CD4-positive, alpha-beta T cell treated with Interleukin-1 beta for 1 hour (primary cell): ENCODE measurements at regions not wholly inside any gene's neighbourhood (a gene's known extent, or its start where the extent isn't known, plus 50 kb on each side); places are given as distances from the start of the nearest gene placed in this dataset.

Experiments
- DNase-seq, 2 donors: peaks; one replicate each; pipeline ENCODE4 v3.0.0-alpha.2; 2020 to 2022

DNA sequence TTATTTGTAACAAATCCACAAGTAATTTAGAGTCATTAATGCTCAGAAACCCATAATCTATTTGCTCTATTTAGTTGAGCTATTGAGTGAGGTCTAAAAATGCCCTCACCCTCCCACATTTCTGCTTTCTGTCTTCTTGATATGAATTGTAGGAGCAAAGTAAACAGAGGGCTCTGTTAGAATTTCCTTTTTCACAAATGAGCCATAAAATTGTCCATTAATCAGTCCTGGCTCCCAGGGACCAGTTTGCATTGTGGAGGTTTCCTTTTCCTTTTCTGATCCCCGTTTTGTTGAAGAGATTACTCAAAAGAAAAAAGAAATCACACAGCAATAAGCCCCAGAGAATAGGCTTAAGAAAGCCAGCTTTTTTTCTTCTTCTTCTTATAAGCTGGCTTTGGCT lies 476.7 kb downstream of the EPHA4 start:
- DNase-seq, result no peak

DNA sequence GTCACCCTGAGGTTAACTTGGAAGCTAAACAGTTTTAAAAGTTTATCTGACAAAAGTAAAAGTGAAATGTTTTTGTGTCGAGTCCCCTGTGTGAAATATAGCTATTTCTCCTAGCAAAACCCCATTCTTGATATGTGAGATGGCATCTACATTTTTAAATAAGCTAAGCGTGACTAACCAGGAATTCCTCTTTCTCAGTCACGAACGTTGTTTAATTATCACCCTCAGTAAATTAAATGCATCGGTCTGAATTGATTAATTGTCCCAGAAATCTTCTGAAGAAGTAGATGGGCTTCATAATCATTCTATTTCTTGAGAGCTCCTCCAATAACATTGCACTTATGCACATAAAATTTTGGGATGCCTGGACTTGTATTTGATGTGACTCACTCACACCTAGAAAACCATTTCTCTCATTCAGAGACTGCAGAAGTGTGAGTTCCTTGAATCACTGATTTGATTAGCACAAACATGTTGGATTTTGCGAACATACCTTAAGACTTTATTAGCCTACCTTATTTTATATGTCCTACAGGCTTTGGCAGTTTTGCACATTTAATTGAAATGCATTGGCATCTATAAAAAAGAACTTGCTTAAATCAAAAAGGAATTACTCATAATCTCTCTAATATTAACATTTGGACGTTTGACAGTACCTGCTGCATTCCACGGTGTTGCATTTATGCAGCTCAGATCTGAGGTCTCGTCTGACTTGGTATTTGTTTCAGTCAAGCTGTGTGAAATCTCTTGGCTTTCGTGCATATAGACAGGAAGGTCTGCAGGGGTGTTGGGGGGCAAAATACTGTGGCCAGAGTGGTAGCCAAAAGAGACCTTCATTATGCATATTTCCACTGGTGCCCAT lies 475.2 kb downstream of the EPHA4 start:
- no peak for DNase-seq

DNA sequence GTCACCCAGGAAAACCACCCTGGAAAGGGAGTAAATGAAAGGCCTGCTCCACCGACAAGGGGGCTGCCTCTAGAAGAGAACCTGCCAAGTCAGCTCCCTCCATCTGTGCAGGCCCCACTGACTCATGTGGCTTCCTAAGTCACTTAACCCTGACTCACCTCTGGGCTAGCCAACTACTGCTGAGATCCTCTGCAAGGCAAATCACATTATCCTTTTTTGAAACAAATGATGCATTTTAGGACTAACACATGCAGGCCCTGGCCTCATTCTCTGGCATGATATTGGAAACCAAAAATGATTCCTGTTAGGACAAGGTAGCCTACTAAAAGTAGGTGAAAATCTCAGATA lies 474.6 kb downstream of the EPHA4 start:
- no peak for DNase-seq

DNA sequence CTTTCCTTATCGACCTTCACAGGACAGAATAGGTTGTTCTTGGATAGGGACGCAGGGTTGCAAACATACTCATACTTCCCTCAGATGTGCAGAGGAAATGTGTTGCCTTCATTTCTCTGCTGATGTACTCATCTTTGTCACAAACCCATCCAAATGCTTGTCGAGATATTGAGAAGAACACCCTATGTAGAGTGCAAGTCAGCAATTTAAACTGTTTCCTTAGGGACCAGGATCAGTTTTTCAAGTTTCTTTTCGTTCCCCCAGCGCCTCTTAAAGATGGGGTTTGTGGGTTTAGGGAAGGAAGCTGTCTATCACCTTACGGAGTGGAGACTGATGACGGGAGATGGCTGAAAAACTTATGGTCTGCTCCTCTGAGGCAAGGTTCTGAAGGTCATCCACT lies 474.2 kb downstream of the EPHA4 start:
- DNase-seq, result no peak

DNA sequence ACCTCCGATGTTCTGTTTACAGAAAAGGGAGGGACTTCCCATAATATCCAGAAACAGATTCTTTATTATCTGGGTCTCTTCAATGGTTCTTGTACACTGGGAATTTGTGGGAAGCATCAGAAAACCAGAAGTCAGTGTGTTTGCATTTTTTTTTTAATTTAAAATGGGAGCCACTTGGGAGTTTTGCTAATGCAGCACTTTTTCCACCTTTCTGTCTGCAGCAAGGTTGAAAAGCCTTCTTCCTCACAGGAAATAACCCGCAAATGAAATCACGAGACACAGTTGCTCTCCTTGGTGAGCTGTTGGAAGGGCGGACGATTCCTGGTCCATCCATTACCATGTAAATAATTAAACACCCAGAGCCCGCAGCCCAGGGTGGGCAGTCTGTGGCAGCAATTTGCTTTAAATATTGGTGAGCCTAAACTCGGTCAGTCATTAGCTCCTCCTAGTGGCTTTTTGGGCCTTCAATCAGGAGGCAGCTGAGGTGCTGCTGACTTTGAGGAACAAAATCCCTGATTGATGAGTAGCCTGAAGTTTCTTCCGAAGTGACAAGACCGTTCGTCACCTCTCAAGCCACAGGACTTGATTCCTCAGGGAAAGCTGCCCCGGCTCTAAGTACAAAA lies 471.5 kb downstream of the EPHA4 start:
- no peak for DNase-seq

DNA sequence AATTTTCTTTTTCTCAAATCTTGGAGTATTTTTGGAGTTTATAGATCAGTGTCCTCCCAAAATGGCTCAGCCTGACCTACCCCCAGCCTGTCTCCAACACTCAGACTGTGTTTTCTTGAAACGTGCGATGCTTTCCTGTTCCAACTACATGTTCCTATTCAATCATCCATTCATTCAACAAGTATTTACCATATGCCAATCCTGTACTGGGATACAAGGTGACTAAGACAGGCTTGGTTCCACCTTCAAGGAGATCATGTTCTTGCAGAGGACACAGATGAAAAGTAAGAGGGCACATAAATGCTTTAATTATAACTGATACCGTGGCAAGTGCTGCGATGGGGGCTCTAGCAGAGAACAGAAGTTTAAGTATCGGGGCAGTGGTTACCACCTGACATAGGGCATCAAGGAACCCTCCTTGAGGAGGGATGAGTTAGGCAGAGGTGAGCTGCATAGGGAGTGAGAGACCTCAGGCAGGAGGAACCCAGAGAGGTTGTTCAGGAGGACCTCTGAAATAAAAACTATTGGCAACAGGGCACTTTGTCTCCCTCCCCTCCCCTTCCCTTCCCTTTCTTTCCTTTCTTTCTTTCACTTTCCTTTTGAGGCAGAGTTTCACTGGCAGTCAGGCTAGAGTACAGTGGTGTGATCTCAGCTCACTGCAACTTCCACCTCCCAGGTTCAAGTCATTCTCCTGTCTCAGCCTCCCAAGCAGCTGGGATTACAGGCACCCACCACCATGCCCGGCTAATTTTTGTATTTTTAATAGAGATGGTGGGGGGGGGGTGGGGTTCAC lies 469.0 kb downstream of the EPHA4 start:
- no peak for DNase-seq

DNA sequence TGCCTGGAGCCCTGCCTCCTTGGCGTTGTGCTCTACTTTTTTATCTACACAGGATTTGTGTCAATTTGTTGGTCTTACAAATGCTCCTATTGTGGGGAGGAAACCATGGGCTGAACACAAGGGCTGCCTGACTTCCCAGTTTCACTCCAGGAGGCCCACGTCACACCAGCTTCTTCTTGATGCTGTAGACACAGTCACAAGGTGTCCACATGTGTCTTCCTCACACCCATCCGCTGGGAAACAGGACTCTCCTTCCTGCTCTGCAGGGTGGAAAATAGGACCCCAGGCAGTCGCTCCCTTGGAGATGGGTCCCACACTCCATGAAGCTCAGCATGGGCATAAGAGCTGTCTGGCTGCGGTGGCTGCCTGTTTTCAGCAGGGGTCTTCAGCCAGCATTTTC lies 468.2 kb downstream of the EPHA4 start:
- no peak for DNase-seq

DNA sequence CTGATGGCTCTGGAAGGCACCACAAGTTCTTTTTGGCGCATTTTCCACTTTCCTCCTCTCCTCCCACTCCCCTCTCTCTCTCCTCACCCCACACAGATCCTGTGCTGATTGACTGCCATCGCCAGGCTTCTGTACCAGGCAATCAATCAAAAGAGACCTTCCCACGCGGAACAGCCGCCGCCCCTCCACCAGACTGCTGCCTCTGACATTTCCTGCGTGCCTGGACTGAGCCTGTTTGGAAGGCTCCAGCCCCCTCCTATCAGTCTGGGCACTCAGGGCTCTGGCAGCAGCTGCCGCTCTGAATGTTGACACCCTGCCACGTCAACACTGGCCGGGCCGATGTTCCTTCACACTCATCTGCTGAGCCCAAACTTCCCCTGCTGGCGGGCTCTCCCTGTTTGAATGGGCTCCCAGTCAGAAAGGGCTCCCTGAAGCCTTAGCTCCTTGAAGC lies 467.7 kb downstream of the EPHA4 start:
- DNase-seq, result no peak

DNA sequence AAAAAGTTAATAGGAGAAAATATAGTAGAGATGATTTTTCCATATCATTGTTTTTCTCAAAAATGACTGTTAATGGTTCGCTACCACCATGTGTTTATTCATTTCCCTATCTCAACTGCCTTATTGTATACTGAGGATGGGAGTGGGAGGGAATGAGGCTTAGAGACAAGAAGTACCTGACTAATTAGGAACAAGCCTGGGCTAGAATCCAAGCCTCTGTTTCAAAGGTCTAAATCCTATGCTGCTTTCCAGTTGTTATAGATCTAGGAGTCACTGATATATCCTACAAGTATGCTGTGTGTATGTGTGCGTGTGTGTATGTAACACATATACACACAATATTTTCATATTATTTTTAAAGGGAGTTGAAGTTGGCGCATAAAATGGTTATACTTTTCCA lies 465.9 kb downstream of the EPHA4 start:
- DNase-seq, result no peak

DNA sequence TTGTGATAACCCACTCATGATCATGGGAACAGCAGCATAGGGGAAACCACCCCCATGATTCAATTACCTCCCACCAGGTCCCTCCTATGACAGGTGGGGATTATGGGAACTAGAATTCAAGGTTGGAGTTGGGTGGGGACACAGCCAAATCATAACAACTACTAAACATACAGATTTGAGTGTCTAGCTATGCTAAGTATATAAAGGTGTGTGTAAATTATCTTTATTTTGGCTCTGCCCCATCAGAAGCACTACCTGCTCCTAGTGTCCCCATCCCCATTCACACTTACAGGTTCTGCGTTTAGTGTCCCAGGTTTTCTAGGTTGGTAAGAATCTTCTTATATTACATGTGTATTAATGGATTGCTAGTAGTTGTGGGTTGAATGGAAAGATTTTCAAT lies 464.7 kb downstream of the EPHA4 start:
- no peak for DNase-seq

DNA sequence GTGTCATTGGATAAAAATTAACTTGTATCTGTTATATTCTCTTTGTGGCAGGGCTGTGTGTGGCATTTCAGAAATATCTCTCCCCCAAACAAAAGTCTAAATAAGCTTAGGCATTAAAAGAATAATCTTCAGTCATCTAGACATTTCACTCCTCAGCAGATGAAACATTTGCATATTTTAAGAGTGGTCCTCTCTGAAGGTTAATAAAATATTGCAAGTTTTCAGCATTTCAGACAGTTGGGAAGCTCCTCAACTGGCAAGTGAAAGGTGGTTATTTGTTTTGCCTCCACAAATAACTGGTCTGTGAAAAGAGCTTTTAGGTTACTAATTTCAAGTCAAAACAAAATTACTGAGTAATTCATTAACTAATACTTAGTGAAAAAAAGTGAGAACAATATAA lies 462.6 kb downstream of the EPHA4 start:
- DNase-seq, result no peak

DNA sequence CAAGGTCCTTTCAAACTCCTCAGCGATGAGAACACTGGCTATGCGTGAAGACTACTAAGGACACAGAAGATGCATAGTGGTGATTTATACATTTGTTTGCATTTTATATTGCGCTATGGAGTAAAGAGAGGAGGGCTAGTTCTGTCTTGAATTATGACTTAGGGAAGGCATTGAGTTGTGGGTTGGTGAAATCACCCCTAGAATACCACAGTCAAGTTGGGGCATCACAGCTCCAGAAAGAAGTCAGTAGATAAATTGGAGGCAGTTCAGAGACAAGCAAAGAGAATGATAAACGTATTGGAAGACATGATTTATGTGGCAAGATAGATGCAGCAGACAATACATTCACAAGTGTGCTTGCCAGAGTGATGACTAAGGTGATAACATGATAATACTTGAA lies 460.4 kb downstream of the EPHA4 start:
- DNase-seq, result no peak

DNA sequence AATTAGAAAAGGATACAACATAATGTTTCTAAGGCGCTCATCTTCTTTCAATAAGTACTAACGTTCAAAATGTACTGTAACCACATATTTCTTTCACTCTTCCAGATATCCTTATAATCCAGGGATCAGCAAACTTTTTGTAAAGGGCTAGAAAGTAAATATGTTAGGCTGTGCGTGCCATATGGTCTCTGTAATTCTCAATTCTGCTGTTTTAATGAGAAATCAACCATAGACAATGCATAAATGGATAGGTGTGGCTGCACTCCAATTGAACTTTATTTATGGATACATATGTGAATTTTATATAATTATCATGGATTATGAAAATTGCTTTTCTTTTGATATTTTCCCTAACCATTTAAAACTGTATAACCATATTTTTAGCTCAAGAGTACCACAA lies 459.4 kb downstream of the EPHA4 start:
- no peak for DNase-seq

DNA sequence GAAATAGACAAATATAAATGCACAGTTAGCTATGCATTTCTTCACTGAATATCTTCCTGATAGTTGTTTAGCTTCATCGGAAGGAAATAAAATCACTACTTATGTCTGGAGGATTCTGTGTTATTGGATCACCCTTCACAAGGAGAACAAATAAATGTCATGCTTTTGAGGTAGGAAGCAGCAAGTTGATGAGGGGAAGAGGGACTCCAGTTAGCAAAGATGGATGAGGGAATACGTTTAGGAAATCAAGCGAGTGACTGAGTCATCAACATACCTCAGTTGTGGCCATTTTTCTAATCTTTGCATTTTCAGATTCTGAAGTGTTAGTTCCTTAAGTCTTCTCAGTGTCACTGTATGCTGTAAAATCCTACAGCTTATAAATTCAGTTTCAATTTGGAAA lies 456.2 kb downstream of the EPHA4 start:
- no peak for DNase-seq

DNA sequence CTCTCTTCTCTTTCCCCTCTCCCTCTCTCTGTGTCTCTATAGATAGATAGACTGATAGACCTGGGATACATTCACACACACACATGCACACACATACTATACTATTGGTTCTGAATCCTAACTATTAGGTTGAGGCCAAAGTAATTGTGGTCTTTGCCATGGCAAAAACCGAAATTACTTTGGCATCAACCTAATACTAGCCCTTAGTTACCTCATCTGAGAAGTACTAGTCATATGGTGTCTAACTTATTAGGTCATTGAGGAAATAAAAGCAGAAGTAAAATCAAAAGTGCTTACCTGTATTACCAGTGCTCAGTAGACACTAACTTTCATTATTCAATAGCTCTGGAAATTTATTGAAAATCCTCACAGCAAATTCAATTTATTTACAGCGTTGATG lies 451.5 kb downstream of the EPHA4 start:
- no peak for DNase-seq

DNA sequence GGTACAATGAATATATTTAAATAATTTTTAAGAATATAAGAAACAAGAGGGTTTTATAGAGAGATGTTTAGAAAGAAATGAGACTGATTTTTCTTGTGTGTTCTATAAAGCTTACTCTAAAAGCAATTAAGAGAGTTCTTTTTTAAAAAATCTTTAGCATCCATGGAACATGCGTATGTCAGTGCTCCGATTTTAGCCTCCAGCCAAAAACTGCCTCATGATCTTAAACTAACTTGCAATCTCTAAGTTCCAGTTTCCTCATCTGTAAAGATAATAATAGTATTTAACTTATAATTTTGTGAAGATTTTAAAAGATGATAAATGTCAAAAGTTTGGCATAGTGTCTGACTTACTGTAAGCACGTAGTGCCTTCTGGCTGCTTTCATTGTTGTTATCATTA lies 448.7 kb downstream of the EPHA4 start:
- DNase-seq, result no peak

DNA sequence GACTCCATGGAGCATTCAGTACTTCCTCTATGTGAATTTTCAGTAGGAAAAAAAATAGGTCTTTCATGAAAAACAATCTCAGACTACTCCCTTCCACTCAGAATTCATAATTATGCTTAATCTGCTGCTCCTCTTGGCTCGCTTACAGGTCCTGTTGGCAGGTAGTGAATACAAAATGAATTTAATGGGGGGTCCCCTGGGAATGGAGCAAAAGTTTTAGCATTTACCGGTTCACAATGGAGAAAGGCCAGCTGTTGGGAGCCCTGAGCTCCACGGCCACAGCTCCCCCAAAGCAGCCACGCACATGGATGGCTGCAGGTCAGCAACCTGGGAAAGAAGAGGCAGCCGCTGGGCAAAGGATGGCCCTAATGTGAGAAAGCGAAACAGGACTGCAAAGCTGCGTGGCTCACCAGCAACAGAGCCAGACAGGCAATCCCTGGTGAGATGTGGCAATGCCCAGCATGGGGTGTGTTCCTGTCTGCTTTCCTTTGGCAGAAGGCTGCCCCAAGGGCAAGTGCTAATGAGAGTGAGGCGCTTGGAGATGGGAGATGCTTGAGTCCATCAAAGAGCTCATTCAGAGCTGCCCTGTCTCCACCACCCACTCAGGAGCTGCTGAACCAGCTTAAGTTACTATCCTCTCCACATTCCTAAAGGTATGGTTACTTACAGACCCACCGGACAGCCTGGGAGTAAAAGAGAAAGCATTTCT lies 447.4 kb downstream of the EPHA4 start:
- no peak for DNase-seq

DNA sequence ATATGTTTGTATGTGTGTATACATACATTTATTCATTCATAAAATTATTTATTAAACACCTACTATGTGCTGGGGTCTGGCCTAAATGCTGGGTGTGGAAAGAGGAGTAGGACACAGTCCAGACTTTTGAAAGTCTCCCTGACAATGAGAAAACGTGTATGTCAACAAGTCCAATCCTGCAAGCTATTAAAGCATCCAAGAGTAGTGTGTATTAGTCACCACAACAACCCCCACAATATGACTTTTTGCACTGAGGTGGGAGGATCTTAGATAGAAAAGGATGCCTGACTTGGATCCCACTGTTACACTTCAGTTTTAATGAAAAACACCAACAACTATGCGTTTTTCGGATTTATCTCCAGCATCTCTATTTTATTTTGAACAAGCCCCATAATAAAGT lies 446.4 kb downstream of the EPHA4 start:
- no peak for DNase-seq

DNA sequence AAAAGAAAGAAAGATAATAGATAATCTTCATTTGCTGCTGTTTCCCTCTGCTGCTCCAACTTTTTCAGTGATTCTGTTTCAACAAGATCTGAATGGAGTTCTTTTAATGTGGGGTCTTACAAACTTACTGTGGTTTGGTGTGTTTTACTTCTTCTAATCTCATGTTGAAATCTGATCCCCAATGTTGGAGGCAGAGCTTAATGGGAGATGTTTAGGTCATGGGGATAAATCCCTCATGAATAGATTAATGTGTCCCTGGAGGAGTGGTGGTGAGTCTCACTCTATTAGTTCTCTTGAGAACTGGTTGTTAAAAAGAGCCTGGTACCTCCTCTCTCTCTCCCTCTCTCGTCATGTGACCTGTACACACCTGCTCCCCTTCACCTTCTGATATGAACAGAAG lies 442.4 kb downstream of the EPHA4 start:
- no peak for DNase-seq

DNA sequence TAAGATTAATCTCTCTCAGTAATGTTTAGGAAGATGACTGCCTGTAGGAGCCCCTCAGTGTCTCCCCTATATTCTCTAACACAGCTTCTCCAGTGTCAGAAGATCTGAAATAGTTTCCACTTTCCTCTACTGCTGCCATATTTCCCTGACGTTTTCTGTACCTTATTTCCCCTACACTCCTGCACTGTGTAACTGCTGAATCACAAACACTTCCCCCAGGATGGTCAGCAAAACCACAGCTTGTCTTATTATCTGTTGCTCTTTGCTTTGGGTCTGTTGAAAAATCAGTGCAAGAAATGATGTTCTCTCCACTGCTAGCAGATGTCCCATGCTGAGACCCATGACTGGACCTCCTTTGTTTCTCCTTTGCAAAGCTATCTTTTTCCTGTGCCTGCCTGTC lies 441.7 kb downstream of the EPHA4 start:
- no peak for DNase-seq

DNA sequence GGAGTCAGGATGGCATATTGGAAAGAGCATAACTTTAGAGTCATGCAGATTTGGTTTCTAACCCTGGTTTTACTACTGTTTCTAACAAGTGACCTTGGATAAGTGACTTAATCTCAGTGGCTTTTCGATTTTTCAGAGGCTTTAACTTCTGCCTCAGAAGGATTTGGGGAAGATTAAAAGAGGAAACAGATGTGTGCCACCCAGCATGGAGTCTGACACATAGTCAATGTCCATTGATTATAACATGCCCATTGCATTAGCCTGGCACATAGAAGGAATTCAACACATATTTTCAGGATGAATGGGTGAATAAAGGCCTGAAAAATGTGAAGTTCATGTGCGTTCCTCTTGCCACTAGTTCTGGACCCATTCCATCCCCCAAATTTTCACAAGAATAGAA lies 438.2 kb downstream of the EPHA4 start:
- no peak for DNase-seq

DNA sequence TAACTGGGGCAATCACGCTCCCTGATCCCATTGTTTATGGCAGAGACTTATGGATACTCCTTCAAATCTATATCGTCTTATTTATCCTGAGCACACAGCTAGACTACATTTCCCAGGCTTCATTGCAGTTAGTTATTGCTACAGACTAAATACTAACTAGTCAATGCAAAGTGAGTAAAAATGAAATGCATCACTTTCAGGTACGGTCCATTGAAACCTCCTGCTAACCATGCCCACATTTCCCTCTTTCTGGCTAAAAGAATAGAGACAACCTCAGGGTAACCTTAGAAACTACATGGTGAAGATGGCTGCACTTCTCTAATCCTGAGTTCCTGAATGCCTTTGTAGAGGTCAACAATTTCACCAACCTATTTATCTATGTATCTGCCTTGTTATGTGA lies 437.4 kb downstream of the EPHA4 start:
- DNase-seq, result no peak

DNA sequence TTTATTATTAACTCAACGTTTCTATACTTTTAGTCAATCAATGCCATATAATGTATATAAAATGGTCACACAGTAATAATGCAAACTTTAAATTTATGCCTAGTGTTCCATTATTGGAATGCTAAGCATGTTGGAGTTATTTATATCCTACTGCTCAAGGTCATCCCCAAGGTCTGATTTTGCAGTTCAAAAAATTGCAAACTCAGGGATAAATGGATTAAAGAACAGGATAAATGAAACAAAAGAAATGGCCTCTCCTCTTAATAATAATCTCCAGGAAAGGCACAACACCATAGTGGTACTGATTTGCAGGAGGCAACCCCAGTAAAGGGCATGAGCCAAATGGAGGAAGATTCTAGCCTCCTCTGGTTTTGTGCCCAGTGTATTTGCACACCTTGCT lies 436.4 kb downstream of the EPHA4 start:
- no peak for DNase-seq
